COLO829 (cell line): ENCODE measurements at regions not wholly inside any gene's neighbourhood (a gene's known extent, or its start where the extent isn't known, plus 50 kb on each side); places are given as distances from the start of the nearest gene placed in this dataset.
"Not testable (repeated sequence)": the region's sequence is repeated elsewhere in the genome, so short reads cannot be mapped to it uniquely, and the experiment has no call there.

Source experiments
- DNase-seq: peaks from one replicate; pipeline ENCODE4 v3.0.0; 2012; ENCODE audit warnings: low spot score

- DNase-seq = peak; percentile 8
These were observed 278.3 kb downstream of the KCNJ2 start for GRCh38 chr17:70447588-70447987.

DNA sequence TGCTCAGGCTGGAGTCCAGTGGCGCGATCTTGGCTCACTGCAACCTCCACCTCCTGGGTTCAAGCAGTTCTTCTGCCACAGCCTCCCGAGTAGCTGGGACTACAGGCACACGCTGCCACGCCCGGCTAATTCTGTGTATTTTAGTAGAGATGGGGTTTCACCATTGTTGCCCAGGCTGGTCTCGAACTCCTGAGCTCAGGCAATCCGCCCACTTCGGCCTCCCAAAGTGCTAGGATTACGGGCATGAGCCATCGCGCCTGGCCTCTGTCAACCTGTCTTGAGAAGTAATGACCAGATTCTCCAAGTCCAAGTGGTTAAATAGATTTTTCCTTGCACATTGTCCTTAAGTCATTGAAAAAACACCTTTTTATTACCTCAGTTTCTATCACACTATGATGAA lies 283.7 kb downstream of the KCNJ2 start:
- not testable (repeated sequence) for DNase-seq

GRCh38 chr17:70454377-70454776 lies 285.0 kb downstream of the KCNJ2 start:
- DNase-seq = no peak

DNA sequence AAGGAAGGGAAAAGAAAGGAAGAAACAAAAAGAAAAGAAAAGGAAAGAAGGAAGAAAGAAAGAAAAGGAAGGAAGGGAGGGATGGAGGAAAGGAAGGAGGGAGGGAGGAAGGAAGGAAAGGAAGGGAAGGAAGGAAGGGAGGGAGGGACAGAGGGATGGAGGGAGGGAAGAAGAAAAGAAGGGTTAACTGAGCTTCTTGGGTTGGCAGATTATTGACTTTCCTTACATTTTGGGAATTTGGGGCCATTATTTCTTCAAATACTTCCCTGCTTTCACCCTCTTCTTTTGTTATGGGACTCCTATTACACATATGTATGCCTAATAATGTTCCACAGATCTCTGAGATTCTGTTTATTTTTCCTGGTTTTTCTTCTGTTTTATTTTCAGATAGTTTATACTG lies 285.6 kb downstream of the KCNJ2 start:
- DNase-seq = no peak

DNA sequence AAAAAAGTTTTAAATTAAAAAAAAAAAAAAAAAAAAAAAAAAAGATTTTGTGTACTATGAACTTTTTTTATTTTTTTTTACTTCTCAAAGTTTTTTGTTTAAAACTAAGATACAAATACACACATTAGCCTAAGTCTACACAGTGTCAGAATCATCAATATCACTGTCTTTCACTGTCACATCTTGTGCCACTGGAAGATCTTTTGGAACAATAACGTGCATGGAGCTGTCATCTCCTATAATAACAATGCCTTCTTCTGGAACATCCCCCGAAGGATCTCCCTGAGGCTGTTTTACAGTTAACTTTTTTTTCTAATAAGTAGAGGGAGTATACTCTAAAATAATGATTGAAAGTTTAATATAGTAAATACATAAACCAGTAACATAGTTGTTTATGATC lies 295.7 kb downstream of the KCNJ2 start:
- no peak for DNase-seq

DNA sequence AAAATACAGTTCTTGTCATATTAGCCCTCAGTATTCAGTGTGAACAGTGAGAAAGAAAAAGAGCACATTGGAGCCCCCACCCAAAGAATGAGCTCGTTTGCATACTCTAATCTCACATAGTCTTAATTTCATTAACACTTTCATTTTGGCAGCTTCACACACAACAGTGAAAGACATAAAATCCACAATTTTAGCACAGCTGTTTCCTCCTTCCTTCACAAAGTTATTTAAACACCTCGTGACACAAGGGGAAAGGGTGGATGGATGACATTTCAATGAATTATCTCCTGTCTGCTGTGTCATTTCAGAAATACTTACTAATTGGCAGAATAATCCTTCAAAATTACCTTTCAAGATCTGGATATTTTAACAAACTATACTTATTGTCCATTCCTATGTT lies 299.3 kb downstream of the KCNJ2 start:
- DNase-seq = no peak

DNA sequence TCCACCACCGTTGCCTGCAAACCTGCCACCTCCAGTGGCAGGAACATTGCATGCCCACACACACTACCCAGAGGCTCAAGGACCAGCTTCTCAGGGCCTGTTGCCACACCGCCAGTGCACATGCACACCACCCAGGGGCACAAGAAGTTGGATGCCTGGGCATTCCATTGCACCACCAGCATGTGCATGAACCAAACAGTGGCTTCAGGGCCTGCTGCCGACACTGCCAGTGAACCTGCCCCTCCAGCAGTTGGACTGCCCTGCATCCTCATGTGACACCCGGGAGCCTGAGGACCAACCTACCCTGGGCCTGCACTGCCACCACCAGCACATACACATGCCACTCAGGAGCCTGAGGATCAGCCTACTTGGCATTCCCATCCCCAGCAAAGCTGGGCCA lies 303.7 kb downstream of the KCNJ2 start:
- DNase-seq = no peak

DNA sequence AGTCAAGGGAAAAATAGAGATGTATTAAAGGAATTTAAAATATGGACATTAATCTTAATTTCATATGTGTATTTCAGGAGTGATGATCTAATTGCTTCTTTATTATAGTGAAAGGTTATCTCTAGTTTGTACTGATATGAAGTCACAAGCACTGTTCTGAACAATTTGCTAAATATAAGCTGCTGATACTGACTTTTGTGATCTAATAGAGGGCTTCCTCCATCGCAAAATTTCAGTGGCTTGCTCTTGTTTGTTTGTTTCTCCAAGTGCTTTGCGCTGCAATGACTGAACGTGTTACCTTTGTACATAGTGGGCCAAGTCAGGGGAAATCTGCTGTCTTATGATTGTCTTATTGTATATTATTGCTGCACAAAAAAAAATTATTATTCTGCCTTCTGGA lies 307.0 kb downstream of the KCNJ2 start:
- DNase-seq = no peak

DNA sequence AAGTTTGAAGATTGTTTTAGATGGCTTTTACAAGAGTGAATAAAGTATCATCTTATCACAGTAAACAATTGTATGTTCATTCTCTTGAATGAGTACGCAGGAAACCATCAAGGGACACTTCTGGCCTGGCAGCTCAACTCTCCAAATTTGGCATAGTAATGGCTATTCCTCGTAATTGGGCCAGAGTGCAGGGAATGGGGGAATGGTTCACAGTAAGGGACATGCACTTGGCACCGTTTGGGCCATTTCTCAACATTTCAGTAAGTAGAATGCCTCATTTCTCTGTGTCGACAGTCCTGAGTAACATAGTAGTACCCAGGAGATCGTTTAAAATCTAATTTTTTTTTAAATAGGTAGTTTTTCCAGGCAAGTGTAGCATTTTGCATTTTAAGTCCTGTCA lies 309.6 kb downstream of the KCNJ2 start:
- no peak for DNase-seq

GRCh38 chr17:70479779-70480178 lies 310.4 kb downstream of the KCNJ2 start:
- DNase-seq = no peak

- no peak for DNase-seq
These were observed 314.3 kb downstream of the KCNJ2 start for GRCh38 chr17:70483624-70484023.

DNA sequence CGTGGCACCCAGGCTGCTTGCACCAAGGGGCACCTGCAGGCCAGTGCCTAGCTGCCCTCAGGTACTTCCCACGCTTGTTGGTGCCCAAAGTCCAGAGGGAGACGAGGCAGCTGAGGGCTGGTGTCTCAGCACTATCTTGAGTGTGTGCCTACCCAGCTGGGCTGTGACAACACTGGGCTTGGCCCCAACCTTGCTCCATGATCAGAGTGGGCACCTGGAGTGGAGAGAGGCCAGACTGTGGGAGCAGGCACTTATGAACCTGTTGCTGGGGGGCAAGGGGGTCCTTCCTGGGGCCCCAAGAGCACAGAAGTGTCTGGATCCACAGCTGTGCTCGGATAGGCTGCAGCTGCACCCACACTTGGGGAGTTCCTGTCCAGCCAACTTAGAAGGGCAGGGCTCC lies 314.7 kb downstream of the KCNJ2 start:
- no peak for DNase-seq

DNA sequence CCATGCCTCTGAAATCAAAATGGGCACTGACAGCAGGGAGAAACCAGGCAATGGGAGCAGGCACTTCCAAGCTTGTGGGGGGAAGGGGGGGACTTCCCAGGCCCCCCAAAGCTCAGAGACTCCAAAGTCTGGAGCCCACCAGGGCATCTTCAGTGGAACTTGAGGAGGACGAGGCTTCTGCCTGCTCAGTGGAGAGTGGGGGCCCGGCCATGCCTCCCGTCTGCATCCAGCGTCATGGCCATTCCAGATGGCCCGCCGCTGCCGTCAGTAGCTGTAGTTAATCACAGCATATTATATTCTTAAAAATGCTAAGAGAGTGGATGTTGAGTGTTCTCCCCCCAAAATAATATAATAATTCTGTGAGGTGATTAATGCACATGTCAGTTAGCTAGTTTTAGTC lies 315.2 kb downstream of the KCNJ2 start:
- no peak for DNase-seq

DNA sequence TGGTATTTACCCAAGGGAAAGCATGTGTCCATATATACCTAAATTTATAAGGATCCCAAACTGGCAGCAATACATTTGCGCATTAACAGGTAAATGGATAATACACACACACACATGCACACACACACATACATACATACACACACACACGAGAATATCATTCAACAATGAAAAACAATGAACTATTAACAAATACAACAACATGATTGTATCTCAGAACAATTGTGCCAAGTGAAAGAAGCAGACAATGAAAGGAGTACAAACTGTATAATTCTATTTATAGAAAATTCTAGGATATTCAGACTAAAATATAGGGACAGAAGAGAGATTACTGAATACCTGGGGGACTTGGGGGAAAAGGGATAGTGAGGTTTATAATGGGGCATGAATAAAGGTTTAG lies 323.0 kb downstream of the KCNJ2 start:
- no peak for DNase-seq

DNA sequence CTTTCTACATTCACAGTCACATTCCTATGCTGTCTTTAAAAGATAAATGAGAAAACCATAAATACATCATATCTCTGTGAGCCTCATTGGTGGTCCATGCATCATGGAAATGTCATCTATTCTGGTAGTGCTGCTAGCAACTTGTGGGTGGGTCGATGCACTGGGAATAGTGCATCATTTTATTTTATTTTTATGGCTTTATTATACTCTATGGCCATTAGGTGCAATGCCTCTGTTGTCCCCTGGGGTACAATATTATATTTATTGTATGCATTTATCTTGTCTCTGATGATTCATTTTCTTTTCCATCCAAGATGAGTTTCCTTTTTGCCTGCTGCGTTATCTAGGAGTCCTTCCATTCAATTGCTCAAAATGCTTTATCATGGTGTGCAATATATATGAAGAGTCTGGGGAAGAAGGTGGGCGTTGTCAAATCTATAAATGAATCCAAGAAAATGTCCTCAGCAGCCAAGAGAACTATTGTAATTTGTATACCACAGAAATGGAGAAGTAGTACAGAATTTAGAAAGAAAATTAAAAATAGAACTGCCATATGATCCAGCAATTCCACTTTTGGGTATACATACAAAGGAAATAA lies 324.0 kb downstream of the KCNJ2 start:
- no peak for DNase-seq

DNA sequence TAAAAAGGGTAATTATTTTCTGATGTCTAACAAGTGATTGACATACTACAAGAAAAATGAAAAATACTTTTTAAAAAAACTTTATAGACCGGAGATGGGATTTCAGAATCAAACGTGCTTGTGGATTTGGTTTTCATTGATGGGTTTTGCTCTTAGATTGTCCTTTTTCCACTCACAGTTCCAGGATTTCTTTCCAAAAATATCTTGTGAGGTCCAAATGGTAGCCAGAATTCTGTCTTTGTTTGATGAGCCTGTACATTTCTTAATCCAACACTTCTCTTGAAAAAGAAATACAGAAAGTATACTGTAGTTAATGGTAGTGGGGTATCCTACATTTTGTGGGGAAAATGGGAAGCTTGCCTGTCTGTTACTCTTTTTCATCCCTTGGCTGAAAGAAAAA lies 329.3 kb downstream of the KCNJ2 start:
- DNase-seq = no peak

- DNase-seq = no peak
These were observed 329.9 kb downstream of the KCNJ2 start for GRCh38 chr17:70499067-70499786.

GRCh38 chr17:70503449-70503848 lies 334.1 kb downstream of the KCNJ2 start:
- DNase-seq = no peak

GRCh38 chr17:70510288-70510687 lies 341.0 kb downstream of the KCNJ2 start:
- no peak for DNase-seq

DNA sequence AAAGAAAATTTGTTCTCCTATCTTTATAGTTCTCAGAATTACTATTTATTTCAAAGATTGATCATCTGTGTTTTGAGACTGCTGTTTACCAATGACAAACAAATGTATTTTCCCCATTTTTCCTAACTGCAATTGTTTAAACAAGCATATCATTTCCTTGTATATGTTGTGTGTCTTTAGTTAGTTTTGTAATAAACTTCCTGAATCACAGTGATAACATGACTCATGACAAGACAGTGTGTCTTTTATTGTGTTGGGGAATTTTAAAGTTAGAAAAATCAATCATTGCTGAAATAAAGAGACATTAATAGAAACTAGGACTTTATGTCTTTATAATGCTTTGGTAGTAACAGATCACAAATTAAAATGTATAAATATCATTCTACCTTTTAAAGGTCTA lies 348.5 kb downstream of the KCNJ2 start:
- peak; percentile 4 for DNase-seq

DNA sequence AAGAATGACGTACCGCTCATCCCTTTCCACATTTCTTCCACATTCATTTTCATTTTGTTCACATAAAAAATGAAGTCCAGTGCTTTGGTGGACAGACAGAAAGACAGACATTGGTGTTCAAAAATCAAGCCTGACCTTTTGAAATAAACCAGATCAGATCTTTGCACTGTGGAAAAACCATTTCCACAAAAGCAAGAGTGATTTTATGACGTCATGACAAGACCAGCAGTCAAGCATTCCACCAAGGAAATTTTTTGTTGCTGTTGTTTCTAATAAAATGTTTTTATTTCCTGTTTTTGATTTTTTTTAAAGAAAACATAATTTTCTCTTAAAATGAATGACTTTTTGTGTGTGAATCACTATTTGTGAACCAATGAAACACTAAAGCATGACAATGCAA lies 350.0 kb downstream of the KCNJ2 start:
- DNase-seq = no peak

DNA sequence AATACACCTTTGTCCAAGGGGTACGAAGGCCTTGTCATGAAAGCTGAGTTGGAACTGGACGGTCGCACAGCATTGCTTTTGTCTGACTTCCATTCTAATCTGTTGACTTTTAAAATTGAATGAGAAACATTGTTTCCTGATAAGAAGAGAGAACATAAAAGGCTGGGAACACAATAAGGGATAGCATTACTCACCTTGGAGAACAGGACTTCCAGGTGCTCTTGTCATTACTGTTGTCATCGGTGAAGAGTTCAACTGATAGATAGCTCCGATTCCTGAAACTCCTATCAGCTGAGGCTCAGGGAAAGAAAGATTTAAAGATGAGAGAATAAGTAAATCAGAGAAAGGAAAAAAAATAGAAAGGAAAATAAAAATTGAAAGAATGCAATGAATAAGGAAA lies 351.1 kb downstream of the KCNJ2 start:
- DNase-seq = no peak

DNA sequence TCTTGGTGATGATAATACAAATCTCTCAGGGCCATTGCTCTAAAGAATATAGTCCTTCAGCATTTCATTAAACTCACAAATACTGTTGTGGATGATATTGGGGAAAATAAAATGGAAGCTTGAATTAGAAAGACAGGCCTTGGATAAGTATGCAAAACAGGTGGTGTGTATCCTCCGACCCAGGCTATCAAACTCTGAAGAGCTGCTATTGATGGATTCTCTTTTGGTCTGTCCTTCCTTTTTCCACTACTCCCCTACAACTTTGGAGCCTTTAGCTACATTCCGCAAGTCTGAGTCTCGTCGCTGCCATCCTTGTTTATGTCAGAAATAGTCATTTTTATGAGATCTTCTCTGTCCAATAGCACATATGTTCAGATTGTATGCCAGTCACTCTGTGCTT lies 351.6 kb downstream of the KCNJ2 start:
- no peak for DNase-seq

- DNase-seq = peak; percentile 4
These were observed 352.5 kb downstream of the KCNJ2 start for GRCh38 chr17:70521821-70522256.
